GM12874 (cell line): ENCODE measurements at regions not wholly inside any gene's neighbourhood (a gene's known extent, or its start where the extent isn't known, plus 50 kb on each side); places are given as distances from the start of the nearest gene placed in this dataset.

ENCODE experiments used
- TF ChIP-seq, protein P1 (sequence below): IDR thresholded peaks from 2 replicates; pipeline ENCODE4 v1.5.1; 2011; ENCODE audit warnings: low read depth, mild to moderate bottlenecking, control low read depth, low read length, moderate library complexity; ENCODE audit not compliant: insufficient read depth

DNA sequence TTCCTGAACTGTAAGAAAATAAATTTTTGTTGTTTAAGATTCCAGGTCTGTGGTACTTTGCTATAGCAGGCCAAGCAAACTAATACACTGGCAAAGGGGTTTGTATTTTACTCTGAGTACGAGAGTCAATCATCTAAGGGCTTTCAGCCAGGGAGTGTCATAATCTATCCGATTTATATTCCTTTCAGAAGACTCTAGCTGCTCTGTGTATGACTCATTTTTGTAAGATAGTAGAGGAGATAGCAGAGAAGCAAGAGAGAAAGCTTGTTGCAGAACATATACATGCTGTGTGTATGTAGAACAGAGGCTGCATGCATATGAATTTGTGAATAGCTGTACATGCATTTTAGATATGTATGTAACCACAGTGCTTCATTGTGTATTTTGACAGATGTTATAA, 577.9 kb upstream of the EPHA6 start:
- TF ChIP-seq, protein P1, sequence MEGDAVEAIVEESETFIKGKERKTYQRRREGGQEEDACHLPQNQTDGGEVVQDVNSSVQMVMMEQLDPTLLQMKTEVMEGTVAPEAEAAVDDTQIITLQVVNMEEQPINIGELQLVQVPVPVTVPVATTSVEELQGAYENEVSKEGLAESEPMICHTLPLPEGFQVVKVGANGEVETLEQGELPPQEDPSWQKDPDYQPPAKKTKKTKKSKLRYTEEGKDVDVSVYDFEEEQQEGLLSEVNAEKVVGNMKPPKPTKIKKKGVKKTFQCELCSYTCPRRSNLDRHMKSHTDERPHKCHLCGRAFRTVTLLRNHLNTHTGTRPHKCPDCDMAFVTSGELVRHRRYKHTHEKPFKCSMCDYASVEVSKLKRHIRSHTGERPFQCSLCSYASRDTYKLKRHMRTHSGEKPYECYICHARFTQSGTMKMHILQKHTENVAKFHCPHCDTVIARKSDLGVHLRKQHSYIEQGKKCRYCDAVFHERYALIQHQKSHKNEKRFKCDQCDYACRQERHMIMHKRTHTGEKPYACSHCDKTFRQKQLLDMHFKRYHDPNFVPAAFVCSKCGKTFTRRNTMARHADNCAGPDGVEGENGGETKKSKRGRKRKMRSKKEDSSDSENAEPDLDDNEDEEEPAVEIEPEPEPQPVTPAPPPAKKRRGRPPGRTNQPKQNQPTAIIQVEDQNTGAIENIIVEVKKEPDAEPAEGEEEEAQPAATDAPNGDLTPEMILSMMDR = no peak

DNA sequence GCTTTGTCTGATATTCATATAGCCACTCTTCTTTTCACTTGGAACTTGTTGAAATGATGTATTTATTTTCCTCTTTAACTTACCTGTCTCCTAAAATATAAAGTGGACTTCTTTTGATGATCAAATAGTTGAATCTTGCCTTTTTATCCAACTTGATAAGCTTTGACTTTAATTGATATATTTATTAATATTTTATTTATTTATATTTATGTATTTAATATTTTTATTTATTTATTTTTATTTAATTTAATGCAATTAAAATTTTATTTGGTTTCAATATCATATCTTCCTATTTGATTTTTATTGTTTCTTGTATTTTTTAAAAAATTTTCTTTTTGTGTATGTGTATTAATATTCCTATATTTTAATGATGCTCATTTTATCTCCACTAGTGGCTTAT, 555.1 kb upstream of the EPHA6 start:
- TF ChIP-seq, protein P1 = no peak

DNA sequence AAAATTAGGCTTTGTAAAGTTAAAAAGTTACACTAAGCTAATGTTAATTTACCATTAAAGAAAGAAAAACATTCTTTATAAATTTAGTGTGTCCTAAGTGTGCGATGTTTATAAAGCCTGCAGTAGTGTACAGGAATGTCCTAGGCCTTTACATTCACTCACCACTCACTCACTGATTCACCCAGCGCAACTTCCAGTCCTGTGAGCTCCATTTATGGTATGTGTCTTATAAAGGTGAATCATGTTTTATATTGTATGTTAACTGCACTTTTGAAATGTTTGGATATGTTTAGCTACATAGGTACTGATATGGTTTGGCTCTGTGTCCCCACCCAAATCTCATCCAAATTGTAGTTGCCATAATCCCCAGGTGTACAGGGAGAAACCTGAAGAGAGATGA, 549.7 kb upstream of the EPHA6 start:
- TF ChIP-seq, protein P1 = no peak

DNA sequence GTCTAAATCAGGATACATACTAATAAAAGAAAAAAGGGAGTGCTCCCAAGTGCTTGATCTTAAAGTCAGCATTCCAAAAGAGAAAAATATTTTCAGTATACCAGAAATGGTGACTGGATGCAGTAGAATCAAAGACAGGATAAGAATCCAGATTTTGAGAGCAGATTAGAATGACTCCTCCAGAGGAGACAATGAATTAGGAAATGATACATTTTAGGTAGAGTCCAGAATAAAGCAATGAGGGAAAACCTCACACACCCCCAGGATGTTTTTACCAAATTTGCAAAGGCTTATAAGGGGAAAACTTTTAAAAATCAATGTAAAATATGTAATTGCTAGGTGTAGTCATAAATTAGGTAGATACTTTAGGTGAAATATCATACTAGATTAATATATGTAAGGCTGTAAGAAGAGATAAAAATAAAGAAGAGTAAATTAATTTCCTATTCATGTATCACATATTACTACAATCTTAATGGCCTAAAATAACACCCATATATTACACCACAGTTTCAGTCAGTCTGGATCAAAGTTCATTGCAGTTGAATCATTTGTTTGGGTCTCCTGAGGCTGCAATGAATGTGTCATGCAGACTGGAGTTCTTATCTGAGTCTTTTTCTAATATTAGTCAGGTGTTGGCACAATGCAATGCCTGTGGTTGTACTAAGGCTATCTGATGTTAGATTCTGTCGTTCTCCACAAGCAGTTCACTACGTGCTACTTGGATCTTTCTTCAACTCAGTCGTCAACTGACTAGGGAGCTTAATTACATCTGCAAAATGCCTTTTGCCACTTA, 547.8 kb upstream of the EPHA6 start:
- TF ChIP-seq, protein P1 = no peak

DNA sequence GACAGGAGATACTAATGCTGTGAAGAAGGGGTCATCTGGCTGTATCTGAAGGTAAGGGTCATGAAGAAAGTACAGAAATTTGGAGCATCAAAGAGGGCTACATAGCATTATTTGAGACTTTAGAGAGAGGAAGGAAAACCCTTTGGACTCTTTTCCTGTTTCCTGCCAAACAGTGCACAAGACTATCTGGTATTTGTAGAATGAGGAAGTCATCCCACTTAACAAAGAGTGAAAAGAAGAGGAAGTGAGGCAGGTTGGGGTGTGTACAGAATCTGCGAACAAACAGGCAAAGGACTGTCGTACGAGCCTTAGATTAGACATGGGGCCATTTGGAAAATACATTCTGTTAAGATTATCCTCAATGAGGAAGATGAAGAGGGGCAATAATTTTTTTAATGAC, 546.8 kb upstream of the EPHA6 start:
- TF ChIP-seq, protein P1 = no peak

DNA sequence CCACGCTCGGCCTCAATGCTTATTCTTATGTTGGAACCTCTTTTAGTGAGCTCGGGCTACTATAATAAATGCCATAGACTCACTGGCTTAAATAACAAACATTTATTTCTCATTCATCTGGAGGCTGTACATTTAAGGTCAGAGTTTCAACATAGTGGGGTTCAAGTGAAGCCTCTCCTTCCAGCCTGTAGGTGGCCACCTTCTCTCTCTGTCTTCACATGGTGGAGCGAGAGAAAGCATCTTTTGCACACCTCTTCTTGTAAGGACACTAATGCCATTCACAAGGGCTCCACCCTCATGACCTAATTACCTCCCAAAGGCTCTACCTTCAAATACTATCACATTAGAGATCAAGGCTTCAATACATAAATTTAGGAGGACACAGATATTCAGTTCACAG, 520.3 kb upstream of the EPHA6 start:
- TF ChIP-seq, protein P1 = no peak

DNA sequence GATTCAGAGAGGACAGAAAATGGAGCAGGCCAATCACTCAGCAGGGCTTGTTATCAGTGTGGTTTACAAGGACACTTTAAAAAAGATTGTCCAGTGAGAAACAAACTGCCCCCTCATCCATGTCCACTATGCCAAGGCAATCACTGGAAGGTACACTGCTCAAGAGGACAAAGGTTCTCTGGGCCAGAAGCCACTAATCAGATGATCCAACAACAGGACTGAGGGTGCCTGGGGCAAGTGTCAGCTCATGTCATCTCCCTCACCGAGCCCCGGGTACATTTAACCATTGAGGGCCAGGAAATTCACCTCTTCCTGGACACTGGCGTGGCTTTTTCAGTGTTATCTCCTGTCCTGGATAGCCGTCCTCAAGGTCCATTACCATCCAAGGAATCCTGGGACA, 513.7 kb upstream of the EPHA6 start:
- TF ChIP-seq, protein P1 = no peak
